ENCODE measurements at regions not wholly inside any gene's neighbourhood (a gene's known extent, or its start where the extent isn't known, plus 50 kb on each side); places are given as distances from the start of the nearest gene placed in this dataset.
A peak's percentile ranks its signal among the peaks of the same experiment; 100 is the strongest.

- in situ Hi-C loops (cut with HindIII; ENCODE audit: low sequenced_read_pairs), result no loop called here
- no peak for TF ChIP-seq CTCF (IDR thresholded peaks at IDR 0.05; ENCODE audit: low read depth, low read length, missing control alignments)
- DNase-seq (ENCODE audit: low read depth), result no peak
- no peak overlapping the region for H3K4me3 ChIP-seq (ENCODE audit: low read depth, low read length)
Measured at GRCh38 chr4:67124716-67125115, 420.6 kb downstream of the CENPC start.

DNA sequence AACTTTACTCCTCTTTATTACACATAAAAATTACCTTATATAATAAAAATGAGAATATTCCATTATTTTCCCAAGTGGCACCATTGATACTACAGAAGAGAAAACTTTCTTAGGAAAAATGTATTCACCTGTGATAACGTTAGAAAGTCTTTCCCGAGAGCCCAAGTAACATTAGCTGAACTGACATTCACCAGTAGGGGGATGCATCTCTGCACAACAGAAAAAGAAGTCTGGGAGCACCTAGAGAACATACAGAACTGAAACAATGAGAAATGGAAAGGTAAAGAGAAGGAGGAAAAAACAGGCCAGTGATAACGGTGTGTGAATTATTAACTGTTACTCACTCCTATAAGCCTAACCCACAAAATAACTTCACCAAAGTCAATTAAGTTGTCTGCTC is 423.3 kb downstream of the CENPC start:
- in situ Hi-C loops (cut with HindIII; ENCODE audit: low sequenced_read_pairs), result no loop called here
- DNase-seq (ENCODE audit: low read depth), result no peak
- peak; percentile 50 for TF ChIP-seq CTCF (IDR thresholded peaks at IDR 0.05; ENCODE audit: low read depth, low read length, missing control alignments)

GRCh38 chr4:67120369-67120768 is 424.9 kb downstream of the CENPC start:
- H3K4me3 ChIP-seq (ENCODE audit: low read depth, low read length), result no peak overlapping the region
- in situ Hi-C loops (cut with HindIII; ENCODE audit: low sequenced_read_pairs), result no loop called here
- no peak for DNase-seq (ENCODE audit: low read depth)
- no peak for TF ChIP-seq CTCF (IDR thresholded peaks at IDR 0.05; ENCODE audit: low read depth, low read length, missing control alignments)

More for the DNA sequence above, 423.3 kb downstream of the CENPC start:
- no peak overlapping the region for H3K4me3 ChIP-seq (ENCODE audit: low read depth, low read length)

- in situ Hi-C loops (cut with HindIII; ENCODE audit: low sequenced_read_pairs), result no loop called here
- TF ChIP-seq CTCF (IDR thresholded peaks at IDR 0.05; ENCODE audit: low read depth, low read length, missing control alignments), result no peak
Measured at GRCh38 chr4:67109276-67109675, 436.0 kb downstream of the CENPC start.

GRCh38 chr4:67106861-67107460 is 438.3 kb downstream of the CENPC start:
- no peak for TF ChIP-seq CTCF (IDR thresholded peaks at IDR 0.05; ENCODE audit: low read depth, low read length, missing control alignments)
- in situ Hi-C loops (cut with HindIII; ENCODE audit: low sequenced_read_pairs), result no loop called here
- no peak overlapping the region for H3K4me3 ChIP-seq (ENCODE audit: low read depth, low read length)
- DNase-seq (ENCODE audit: low read depth), result no peak

More at GRCh38 chr4:67109276-67109675, 436.0 kb downstream of the CENPC start:
- no peak for DNase-seq (ENCODE audit: low read depth)
- no peak overlapping the region for H3K4me3 ChIP-seq (ENCODE audit: low read depth, low read length)

DNA sequence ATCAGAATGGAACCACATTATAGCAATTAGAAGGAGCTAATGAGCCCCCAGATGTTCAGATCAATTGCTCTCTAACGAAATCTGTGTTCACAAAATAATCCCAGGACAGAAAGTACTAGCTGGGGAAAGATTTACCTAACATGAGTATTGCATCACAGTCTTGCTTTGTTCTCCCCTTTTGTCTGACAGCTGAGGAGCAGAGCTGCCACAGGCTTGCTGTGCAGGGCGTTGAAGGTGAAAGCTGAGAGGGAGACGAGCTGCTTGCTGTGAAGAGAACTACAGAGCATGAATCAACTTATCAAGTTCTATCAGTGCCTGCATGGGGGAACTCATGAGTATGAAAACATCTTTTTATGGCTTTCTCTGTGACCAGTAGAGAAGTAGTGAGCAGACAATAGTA is 441.2 kb downstream of the CENPC start:
- TF ChIP-seq CTCF (IDR thresholded peaks at IDR 0.05; ENCODE audit: low read depth, low read length, missing control alignments), result no peak
- in situ Hi-C loops (cut with HindIII; ENCODE audit: low sequenced_read_pairs), result no loop called here
- no peak overlapping the region for H3K4me3 ChIP-seq (ENCODE audit: low read depth, low read length)
- DNase-seq (ENCODE audit: low read depth), result no peak

All from astrocyte of the cerebellum (primary cell).